ENCODE measurements at regions not wholly inside any gene's neighbourhood (a gene's known extent, or its start where the extent isn't known, plus 50 kb on each side); places are given as distances from the start of the nearest gene placed in this dataset.

GRCh38 chr4:22978656-22979055 lies 285.9 kb downstream of the GBA3 start:
- DNase-seq (ENCODE audit: low spot score), result no peak
- in situ Hi-C loops (cut with HindIII; ENCODE audit: extremely low pct_ligation_motif_present, low pct_unique_long_range_greater_than_20kb), result no loop called here
- no peaks in the 10 kb centered on the region for H3K36me3 ChIP-seq (replicated peaks in 1 of 2; ENCODE audit: control insufficient read depth in 1 of 2, insufficient read depth in 2 of 2, low read length in 2 of 2)
- no peaks in the 10 kb centered on the region for H4K20me1 ChIP-seq (ENCODE audit: insufficient read depth, low read length)
- no peak overlapping the region for H3K9ac ChIP-seq (ENCODE audit: insufficient read depth, low read depth, low read length)
- no peaks in the 10 kb centered on the region for H3K27me3 ChIP-seq (ENCODE audit: control insufficient read depth in 1 of 2, insufficient read depth in 2 of 2, low read length in 2 of 2)
- FAIRE-seq, result no peak
- H3K27ac ChIP-seq (ENCODE audit: extremely low read length, insufficient read depth, low read length), result no peak overlapping the region
- intact Hi-C loops (cut with micrococcal nuclease; ENCODE audit: unreplicated experiment), result no loop called here
- CTCF ChIA-PET (ENCODE audit: low intra/inter-chr PET ratio, low total read pairs), result no interaction called here
- no peak for ATAC-seq
- H3K4me3 ChIP-seq (replicated peaks in 1 of 3; ENCODE audit: insufficient read depth in 1 of 3, low read depth in 2 of 3, low read length in 3 of 3), result no peak overlapping the region
- no peak for TF ChIP-seq ZBTB21 (CRISPR knock-in tag; IDR thresholded peaks at IDR 0.05)
- no peak for TF ChIP-seq ZNF788 (CRISPR knock-in tag; IDR thresholded peaks at IDR 0.05; ENCODE audit: borderline replicate concordance)
- TF ChIP-seq ZNF629 (CRISPR knock-in tag; conservative IDR thresholded peaks at IDR 0.05), result no peak
- no peak for TF ChIP-seq ZBTB1 (CRISPR knock-in tag; IDR thresholded peaks at IDR 0.05; ENCODE audit: borderline replicate concordance)
- TF ChIP-seq ZNF17 (CRISPR knock-in tag; IDR thresholded peaks at IDR 0.05), result no peak
- no peak for TF ChIP-seq ZBTB25 (CRISPR knock-in tag; IDR thresholded peaks at IDR 0.05)
- no peak for TF ChIP-seq TGIF2 (CRISPR knock-in tag; IDR thresholded peaks at IDR 0.05)
- no peak for TF ChIP-seq ZNF430 (CRISPR knock-in tag; IDR thresholded peaks at IDR 0.05)
- TF ChIP-seq ATRX (CRISPR knock-in tag; IDR thresholded peaks at IDR 0.05; ENCODE audit: borderline replicate concordance), result no peak
- TF ChIP-seq PCBP2 (optimal IDR thresholded peaks at IDR 0.05; ENCODE audit: low read depth, low read length, poor library complexity, severe bottlenecking), result no peak
- no peak for TF ChIP-seq CREM (IDR thresholded peaks at IDR 0.05)
- no peak for TF ChIP-seq CREM (CRISPR knock-in tag; IDR thresholded peaks at IDR 0.05)
- TF ChIP-seq ELF1 (CRISPR knock-in tag; IDR thresholded peaks at IDR 0.05), result no peak
- TF ChIP-seq ZSCAN25 (CRISPR knock-in tag; IDR thresholded peaks at IDR 0.05), result no peak
- POLR2A ChIA-PET, result no interaction called here
- no TSS peak for BruUV-seq (replicated peaks)
- H3K9me3 ChIP-seq (ENCODE audit: low read length), result peaks cover 78% of the 10 kb centered on the region
- H3K4me1 ChIP-seq (ENCODE audit: insufficient read depth, low read length), result no peaks in the 10 kb centered on the region
- H2AFZ ChIP-seq (ENCODE audit: low read length), result no peak overlapping the region
- no peak overlapping the region for H3K4me2 ChIP-seq (ENCODE audit: low read depth, low read length)
- H3K79me2 ChIP-seq (ENCODE audit: insufficient read depth, low read length), result no peaks in the 10 kb centered on the region

All from HepG2 (cell line).